PC-3 (cell line): ENCODE measurements at regions not wholly inside any gene's neighbourhood (a gene's known extent, or its start where the extent isn't known, plus 50 kb on each side); places are given as distances from the start of the nearest gene placed in this dataset.

ENCODE experiments used
- ATAC-seq: fragments of 200-7000 bp; cut with Tn5 transposase; 2 replicates; pipeline ENCODE4 v1.9.1; 2020; ENCODE audit warnings: mild to moderate bottlenecking, moderate library complexity
- BruUV-seq: library from RNA; stranded (reverse); fragments of 400-500 nt; replicated peaks from 2 replicates; lab custom pipeline; 2021; lab: Mats Ljungman, UMichigan
- CTCF ChIA-PET: fragments of 300-600 bp; sonication (Branson Sonifier 250); formaldehyde crosslinking; loops from one replicate; lab custom pipeline; 2022; ENCODE audit warnings: antibody characterized with exemption; lab: Charles Lee
- POLR2A ChIA-PET: fragments of 300-600 bp; sonication (Branson Sonifier 250); formaldehyde crosslinking; loops from one replicate; lab custom pipeline; 2022; ENCODE audit warnings: antibody characterized with exemption; ENCODE audit not compliant: unreplicated experiment; lab: Charles Lee
- DNase-seq: peaks from one replicate; pipeline ENCODE4 v3.0.0-alpha.2; 2015
- H2AFZ ChIP-seq: fragments of 300-600 bp; sonication (generic); 2 replicates; pipeline ENCODE4 v1.6.0; 2016; ENCODE audit warnings: antibody characterized with exemption, low read length
- H3F3A ChIP-seq: fragments of 300-600 bp; sonication (generic); one replicate; pipeline ENCODE4 v1.6.0; 2017; ENCODE audit warnings: antibody characterized with exemption, low read length, control low read depth, mild to moderate bottlenecking; ENCODE audit not compliant: unreplicated experiment
- H3K27ac ChIP-seq: fragments of 300-600 bp; sonication (generic); 2 replicates; pipeline ENCODE4 v1.5.1; 2016; ENCODE audit warnings: mild to moderate bottlenecking, low read length
- H3K27me3 ChIP-seq: fragments of 300-600 bp; sonication (generic); 2 replicates; pipeline ENCODE4 v1.6.1; 2016; ENCODE audit warnings: low read length, mixed read lengths
- H3K36me3 ChIP-seq: fragments of 300-600 bp; sonication (generic); 2 replicates; pipeline ENCODE4 v1.6.1; 2016; ENCODE audit warnings: low read depth, mixed run types, low read length, mixed read lengths
- H3K4me1 ChIP-seq: fragments of 300-600 bp; sonication (generic); 2 replicates; pipeline ENCODE4 v1.5.1; 2016; ENCODE audit warnings: low read length; ENCODE audit not compliant: insufficient read depth
- H3K4me2 ChIP-seq: fragments of 300-600 bp; sonication (generic); 2 replicates; pipeline ENCODE4 v1.6.0; 2016; ENCODE audit warnings: low read length
- H3K4me3 ChIP-seq: fragments of 300-600 bp; sonication (generic); 2 replicates; pipeline ENCODE4 v1.5.1; 2016; ENCODE audit warnings: mild to moderate bottlenecking, low read length, mixed read lengths
- H3K79me2 ChIP-seq: fragments of 300-600 bp; sonication (generic); 2 replicates; pipeline ENCODE4 v1.6.1; 2017; ENCODE audit warnings: low read length, mixed read lengths
- H3K9ac ChIP-seq: fragments of 300-600 bp; sonication (generic); 2 replicates; pipeline ENCODE4 v1.6.0; 2016; ENCODE audit warnings: mild to moderate bottlenecking, low read length
- H3K9me2 ChIP-seq: fragments of 300-600 bp; sonication (generic); replicated peaks from 2 replicates; pipeline ENCODE4 v1.6.1; 2016; ENCODE audit warnings: mixed run types, low read length, mixed read lengths
- H3K9me3 ChIP-seq: fragments of 300-600 bp; sonication (generic); 2 replicates; pipeline ENCODE4 v1.6.1; 2016; ENCODE audit warnings: low read length, mixed read lengths
- H4K20me1 ChIP-seq: fragments of 300-600 bp; sonication (generic); 2 replicates; pipeline ENCODE4 v1.6.1; 2016; ENCODE audit warnings: low read length, mixed read lengths
- CTCF ChIP-seq: fragments of 300-600 bp; sonication (generic); conservative IDR thresholded peaks from 2 replicates; pipeline ENCODE4 v1.5.1; 2017; ENCODE audit warnings: antibody characterized with exemption, low read depth, mild to moderate bottlenecking, low read length
- EZH2 ChIP-seq: fragments of 300-600 bp; sonication (generic); IDR thresholded peaks from one replicate; pipeline ENCODE4 v1.6.1; 2017; ENCODE audit warnings: antibody characterized with exemption, mild to moderate bottlenecking, low read length; ENCODE audit not compliant: unreplicated experiment
- EZH2phosphoT487 ChIP-seq: fragments of 300-600 bp; sonication (generic); IDR thresholded peaks from 2 replicates; pipeline ENCODE4 v1.6.1; 2018; ENCODE audit warnings: mild to moderate bottlenecking, antibody characterized with exemption, low read length, borderline replicate concordance
- intact Hi-C: fragments of 100-400 bp; cut with micrococcal nuclease; formaldehyde crosslinking; loops from 2 replicates; pipeline ENCODE4 v1.9.0; 2023

- no peaks in the 10 kb centered on the region for H3K36me3 ChIP-seq
- H3K4me3 ChIP-seq = no peak overlapping the region
- H3K27ac ChIP-seq = no peak overlapping the region
- no peaks in the 10 kb centered on the region for H4K20me1 ChIP-seq
- ChIA-PET CTCF (no interaction called here), POLR2A (no interaction called here)
- H3K9ac ChIP-seq = no peak overlapping the region
- no peak overlapping the region for H2AFZ ChIP-seq
- DNase-seq = no peak
- H3K27me3 ChIP-seq = peaks cover 18% of the 10 kb centered on the region; the same call in 1 of the 2 replicates
- H3K9me3 ChIP-seq = no peaks in the 10 kb centered on the region
- BruUV-seq = no TSS peak
- intact Hi-C loops = no loop called here
- no peak overlapping the region for H3K4me2 ChIP-seq
- H3K9me2 ChIP-seq = no peaks in the 10 kb centered on the region
- ATAC-seq = no peak
- H3F3A ChIP-seq = no peaks in the 10 kb centered on the region
- H3K79me2 ChIP-seq = no peaks in the 10 kb centered on the region
- no peak for TF ChIP-seq EZH2
- TF ChIP-seq EZH2phosphoT487 = no peak
- TF ChIP-seq CTCF = no peak
- H3K4me1 ChIP-seq = no peaks in the 10 kb centered on the region
Observed at GRCh38 chr15:61398310-61398709, 169.2 kb upstream of the RORA start.

GRCh38 chr15:61396235-61396919, 167.3 kb upstream of the RORA start:
- ChIA-PET CTCF (no interaction called here), POLR2A (no interaction called here)
- Histone ChIP-seq H3K4me1 (no peaks in the 10 kb centered on the region), H4K20me1 (no peaks in the 10 kb centered on the region), H3K9me3 (no peaks in the 10 kb centered on the region), H3K36me3 (no peaks in the 10 kb centered on the region), H3K4me2 (no peak overlapping the region), H3K9me2 (no peaks in the 10 kb centered on the region), H3K9ac (no peak overlapping the region), H3K4me3 (no peak overlapping the region), H2AFZ (no peak overlapping the region), H3F3A (no peaks in the 10 kb centered on the region), H3K79me2 (no peaks in the 10 kb centered on the region), H3K27ac (no peak overlapping the region), H3K27me3 (peaks cover 11% of the 10 kb centered on the region; the same call in 1 of the 2 replicates)
- no peak for ATAC-seq
- DNase-seq = no peak
- no peak for TF ChIP-seq EZH2phosphoT487
- BruUV-seq = no TSS peak
- intact Hi-C loops = no loop called here

GRCh38 chr15:61393949-61394348, 164.8 kb upstream of the RORA start:
- BruUV-seq = no TSS peak
- H3F3A ChIP-seq = no peaks in the 10 kb centered on the region
- TF ChIP-seq EZH2 (no peak), EZH2phosphoT487 (no peak)

More at GRCh38 chr15:61393949-61394348, 164.8 kb upstream of the RORA start:
- H3K9ac ChIP-seq = no peak overlapping the region
- no peaks in the 10 kb centered on the region for H3K9me2 ChIP-seq
- no peak overlapping the region for H3K27ac ChIP-seq
- ATAC-seq (no peak), DNase-seq (no peak)
- H3K27me3 ChIP-seq = peaks cover 5% of the 10 kb centered on the region; the same call in 1 of the 2 replicates
- intact Hi-C loops = no loop called here
- H3K79me2 ChIP-seq = no peaks in the 10 kb centered on the region
- H4K20me1 ChIP-seq = no peaks in the 10 kb centered on the region
- CTCF ChIA-PET = no interaction called here
- no peak overlapping the region for H2AFZ ChIP-seq
- H3K4me2 ChIP-seq = no peak overlapping the region
- no peaks in the 10 kb centered on the region for H3K4me1 ChIP-seq
- POLR2A ChIA-PET = no interaction called here
- H3K9me3 ChIP-seq = no peaks in the 10 kb centered on the region
- no peaks in the 10 kb centered on the region for H3K36me3 ChIP-seq
- no peak overlapping the region for H3K4me3 ChIP-seq
